Liver (tissue), 8 donors: ENCODE measurements at regions not wholly inside any gene's neighbourhood (a gene's known extent, or its start where the extent isn't known, plus 50 kb on each side); places are given as distances from the start of the nearest gene placed in this dataset.

Experiments used
- DNase-seq: peaks from one replicate; pipeline ENCODE4 v3.0.0-alpha.2; 2017; ENCODE audit warnings: low spot score
- H3K27ac ChIP-seq, 2 donors: one replicate each; pipeline ENCODE4 v1.7.0; 2013; ENCODE audit warnings: inconsistent platforms in 2 of 2, low read length in 2 of 2, control low read depth in 1 of 2, low read depth in 1 of 2, mild to moderate bottlenecking in 1 of 2
- H3K27me3 ChIP-seq, 4 donors: one replicate each; pipeline versions ENCODE4 v1.6.1 to v1.7.0; 2013; ENCODE audit warnings: low read length in 3 of 4, inconsistent platforms in 1 of 4, mild to moderate bottlenecking in 1 of 4, moderate library complexity in 1 of 4; ENCODE audit not compliant: control insufficient read depth in 4 of 4, insufficient read depth in 4 of 4
- H3K36me3 ChIP-seq, 4 donors: one replicate each; pipeline versions ENCODE4 v1.6.1 to v1.7.0; 2013; ENCODE audit warnings: low read length in 3 of 4, mild to moderate bottlenecking in 3 of 4, low read depth in 1 of 4, moderate library complexity in 1 of 4; ENCODE audit not compliant: control insufficient read depth in 4 of 4, insufficient read depth in 3 of 4
- H3K4me1 ChIP-seq, 4 donors: one replicate each; pipeline versions ENCODE4 v1.6.1 to v1.7.0; 2013; ENCODE audit warnings: low read length in 3 of 4, mild to moderate bottlenecking in 3 of 4, moderate library complexity in 1 of 4; ENCODE audit not compliant: control insufficient read depth in 4 of 4, insufficient read depth in 4 of 4
- H3K4me3 ChIP-seq, 3 donors: one replicate each; pipeline versions ENCODE4 v1.6.1 to v1.7.0; 2013; ENCODE audit warnings: low read length in 3 of 3, control low read depth in 1 of 3, low read depth in 1 of 3, mild to moderate bottlenecking in 1 of 3
- H3K9ac ChIP-seq, 2 donors: one replicate each; pipeline ENCODE4 v1.7.0; 2013; ENCODE audit warnings: low read length in 2 of 2, mild to moderate bottlenecking in 2 of 2, moderate library complexity in 2 of 2, control low read depth in 1 of 2, low read depth in 1 of 2
- H3K9me3 ChIP-seq, 4 donors: one replicate each; pipeline versions ENCODE4 v1.6.1 to v1.7.0; 2013; ENCODE audit warnings: low read length in 3 of 4; ENCODE audit not compliant: control insufficient read depth in 4 of 4
- FOXA2 ChIP-seq: IDR thresholded peaks from 2 replicates; pipeline ENCODE4 v1.6.1; 2016; ENCODE audit warnings: antibody characterized with exemption
- HNF4A ChIP-seq, 2 donors: conservative IDR thresholded peaks; 2 replicates each; pipeline ENCODE4 v1.6.1; 2016; ENCODE audit warnings: antibody characterized with exemption in 2 of 2, mild to moderate bottlenecking in 2 of 2
- HNF4G ChIP-seq: IDR thresholded peaks from 2 replicates; pipeline ENCODE4 v1.6.1; 2016; ENCODE audit warnings: antibody characterized with exemption
- NR2F2 ChIP-seq: IDR thresholded peaks from 2 replicates; pipeline ENCODE4 v1.6.1; 2016; ENCODE audit warnings: antibody characterized with exemption
- RAD21 ChIP-seq, 2 donors: IDR thresholded peaks; 2 replicates each; pipeline ENCODE4 v1.6.1; 2016; ENCODE audit warnings: antibody characterized with exemption in 2 of 2, mild to moderate bottlenecking in 2 of 2
- RXRA ChIP-seq, 2 donors: IDR thresholded peaks; 2 replicates each; pipeline ENCODE4 v1.6.1; 2017 to 2018; ENCODE audit warnings: antibody characterized with exemption in 2 of 2, mild to moderate bottlenecking in 1 of 2
- YY1 ChIP-seq: IDR thresholded peaks from 2 replicates; pipeline ENCODE4 v1.6.1; 2016; ENCODE audit warnings: antibody characterized with exemption, mild to moderate bottlenecking
- WGBS: extraction: QIAGEN DNeasy Blood & Tissue Kit; methylation state at CpG from one replicate; pipeline ENCODE4 v1.1.7; 2013; 5-methylcytosine and 5-hydroxymethylcytosine counted together
- TF ChIP-seq, protein P1 (sequence below): IDR thresholded peaks from 2 replicates; pipeline ENCODE4 v1.6.1; 2016; ENCODE audit warnings: antibody characterized with exemption
- TF ChIP-seq, protein P2 (sequence below): IDR thresholded peaks from 2 replicates; pipeline ENCODE4 v1.6.1; 2016; ENCODE audit warnings: antibody characterized with exemption
- TF ChIP-seq, protein P3 (sequence below): fragments of 150-350 bp; IDR thresholded peaks from 2 replicates; pipeline ENCODE4 v1.5.1; 2017; ENCODE audit warnings: improper control_type of control experiment, low read depth, low read length; ENCODE audit not compliant: missing input control
- TF ChIP-seq, protein P4 (sequence below): IDR thresholded peaks from 2 replicates; pipeline ENCODE4 v1.6.1; 2016; ENCODE audit warnings: antibody characterized with exemption, mild to moderate bottlenecking
- donor health status: healthy.
- donor health status: healthy.
- donor health status: healthy.
- donor health status: healthy.
- donor health status: healthy.

DNA sequence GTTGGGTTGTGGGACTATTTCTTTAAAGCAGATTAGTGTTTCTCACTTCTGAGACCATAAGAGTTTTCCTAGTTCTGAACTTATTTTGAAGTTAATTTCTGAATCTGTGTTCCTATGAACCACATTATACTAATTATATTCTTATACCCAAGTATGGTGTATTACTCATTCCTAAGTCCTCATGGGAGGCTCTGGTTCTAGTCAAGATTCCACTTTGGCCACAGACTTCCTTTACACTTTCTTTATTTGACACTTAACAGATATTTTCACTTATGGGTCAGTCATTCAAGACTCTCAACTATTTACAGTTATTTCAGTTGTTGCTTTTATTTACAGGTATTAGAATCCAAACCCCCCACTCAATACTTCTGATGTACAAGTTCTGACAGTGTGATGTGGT lies 937.2 kb upstream of the TYRP1 start:
- no peaks in the 10 kb centered on the region for H3K9me3 ChIP-seq
- no peak overlapping the region for H3K9ac ChIP-seq
- no peaks in the 10 kb centered on the region for H3K36me3 ChIP-seq
- TF ChIP-seq, protein P1, sequence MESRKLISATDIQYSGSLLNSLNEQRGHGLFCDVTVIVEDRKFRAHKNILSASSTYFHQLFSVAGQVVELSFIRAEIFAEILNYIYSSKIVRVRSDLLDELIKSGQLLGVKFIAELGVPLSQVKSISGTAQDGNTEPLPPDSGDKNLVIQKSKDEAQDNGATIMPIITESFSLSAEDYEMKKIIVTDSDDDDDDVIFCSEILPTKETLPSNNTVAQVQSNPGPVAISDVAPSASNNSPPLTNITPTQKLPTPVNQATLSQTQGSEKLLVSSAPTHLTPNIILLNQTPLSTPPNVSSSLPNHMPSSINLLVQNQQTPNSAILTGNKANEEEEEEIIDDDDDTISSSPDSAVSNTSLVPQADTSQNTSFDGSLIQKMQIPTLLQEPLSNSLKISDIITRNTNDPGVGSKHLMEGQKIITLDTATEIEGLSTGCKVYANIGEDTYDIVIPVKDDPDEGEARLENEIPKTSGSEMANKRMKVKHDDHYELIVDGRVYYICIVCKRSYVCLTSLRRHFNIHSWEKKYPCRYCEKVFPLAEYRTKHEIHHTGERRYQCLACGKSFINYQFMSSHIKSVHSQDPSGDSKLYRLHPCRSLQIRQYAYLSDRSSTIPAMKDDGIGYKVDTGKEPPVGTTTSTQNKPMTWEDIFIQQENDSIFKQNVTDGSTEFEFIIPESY = no peak
- no peak for TF ChIP-seq NR2F2
- TF ChIP-seq, protein P2, sequence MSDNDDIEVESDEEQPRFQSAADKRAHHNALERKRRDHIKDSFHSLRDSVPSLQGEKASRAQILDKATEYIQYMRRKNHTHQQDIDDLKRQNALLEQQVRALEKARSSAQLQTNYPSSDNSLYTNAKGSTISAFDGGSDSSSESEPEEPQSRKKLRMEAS = no peak
- no peak for TF ChIP-seq FOXA2
- no peak for TF ChIP-seq YY1
- TF ChIP-seq, protein P3, sequence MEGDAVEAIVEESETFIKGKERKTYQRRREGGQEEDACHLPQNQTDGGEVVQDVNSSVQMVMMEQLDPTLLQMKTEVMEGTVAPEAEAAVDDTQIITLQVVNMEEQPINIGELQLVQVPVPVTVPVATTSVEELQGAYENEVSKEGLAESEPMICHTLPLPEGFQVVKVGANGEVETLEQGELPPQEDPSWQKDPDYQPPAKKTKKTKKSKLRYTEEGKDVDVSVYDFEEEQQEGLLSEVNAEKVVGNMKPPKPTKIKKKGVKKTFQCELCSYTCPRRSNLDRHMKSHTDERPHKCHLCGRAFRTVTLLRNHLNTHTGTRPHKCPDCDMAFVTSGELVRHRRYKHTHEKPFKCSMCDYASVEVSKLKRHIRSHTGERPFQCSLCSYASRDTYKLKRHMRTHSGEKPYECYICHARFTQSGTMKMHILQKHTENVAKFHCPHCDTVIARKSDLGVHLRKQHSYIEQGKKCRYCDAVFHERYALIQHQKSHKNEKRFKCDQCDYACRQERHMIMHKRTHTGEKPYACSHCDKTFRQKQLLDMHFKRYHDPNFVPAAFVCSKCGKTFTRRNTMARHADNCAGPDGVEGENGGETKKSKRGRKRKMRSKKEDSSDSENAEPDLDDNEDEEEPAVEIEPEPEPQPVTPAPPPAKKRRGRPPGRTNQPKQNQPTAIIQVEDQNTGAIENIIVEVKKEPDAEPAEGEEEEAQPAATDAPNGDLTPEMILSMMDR = no peak
- TF ChIP-seq HNF4G = no peak
- no peak overlapping the region for H3K27ac ChIP-seq
- DNase-seq = no peak
- no peak overlapping the region for H3K4me3 ChIP-seq
- no peaks in the 10 kb centered on the region for H3K4me1 ChIP-seq
- no peaks in the 10 kb centered on the region for H3K27me3 ChIP-seq

DNA sequence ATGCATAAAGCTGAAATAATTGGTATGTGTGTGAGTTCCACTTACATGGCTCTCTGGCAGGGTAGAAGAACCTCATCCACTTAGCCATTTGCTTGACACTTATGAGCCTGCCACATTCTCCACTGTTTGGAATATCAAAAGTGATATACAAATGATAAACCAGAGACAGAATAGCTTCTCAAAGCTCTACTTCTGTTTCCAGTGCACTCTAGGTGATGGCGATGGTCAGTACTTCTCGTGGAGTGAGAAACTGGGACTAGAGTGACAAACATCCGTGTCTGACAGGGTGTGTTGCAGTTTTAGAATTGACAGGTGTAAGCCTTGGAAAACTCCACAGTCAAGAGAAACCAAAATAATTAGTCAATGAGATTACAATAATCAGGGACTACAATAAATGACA lies 935.8 kb upstream of the TYRP1 start:
- TF ChIP-seq, protein P1 = no peak
- TF ChIP-seq, protein P3 = no peak
- no peak for TF ChIP-seq HNF4A (conservative IDR thresholded peaks at IDR 0.05)
- H3K27ac ChIP-seq = no peak overlapping the region
- no peaks in the 10 kb centered on the region for H3K9me3 ChIP-seq
- DNase-seq = no peak
- H3K4me1 ChIP-seq = no peaks in the 10 kb centered on the region
- no peaks in the 10 kb centered on the region for H3K27me3 ChIP-seq
- 81% methylated on average over 3 of the region's 3 CpGs for WGBS
- no peaks in the 10 kb centered on the region for H3K36me3 ChIP-seq
- no peak overlapping the region for H3K9ac ChIP-seq
- H3K4me3 ChIP-seq = no peak overlapping the region

DNA sequence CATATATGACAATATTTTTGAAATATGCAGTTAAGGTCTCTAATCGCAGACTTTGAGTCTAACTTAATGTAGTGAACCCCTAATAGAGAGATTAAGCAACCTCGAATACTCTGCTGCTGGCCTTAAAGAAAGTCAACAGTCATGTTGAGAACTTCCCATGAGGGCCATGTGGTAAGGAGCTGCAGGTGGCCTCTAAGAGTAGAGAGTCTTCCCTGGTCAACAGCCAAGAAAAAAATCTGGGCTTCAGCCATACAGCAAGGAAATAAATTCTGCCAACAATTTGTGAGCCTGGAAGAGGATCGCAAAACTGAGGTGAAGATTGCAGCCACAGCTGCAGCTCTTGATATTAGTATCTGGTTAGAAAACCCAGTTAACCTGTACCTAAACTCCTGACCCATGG lies 935.2 kb upstream of the TYRP1 start:
- Histone ChIP-seq H3K27me3 (no peaks in the 10 kb centered on the region), H3K9me3 (no peaks in the 10 kb centered on the region), H3K4me1 (no peaks in the 10 kb centered on the region), H3K4me3 (no peak overlapping the region), H3K27ac (no peak overlapping the region), H3K36me3 (no peaks in the 10 kb centered on the region), H3K9ac (no peak overlapping the region)
- DNase-seq = no peak
- 82% methylated on average over 3 of the region's 3 CpGs for WGBS
- TF ChIP-seq, protein P1 = no peak
- TF ChIP-seq HNF4G = no peak
- TF ChIP-seq RXRA (IDR thresholded peaks at IDR 0.05) = no peak
- no peak for TF ChIP-seq FOXA2
- TF ChIP-seq, protein P4, sequence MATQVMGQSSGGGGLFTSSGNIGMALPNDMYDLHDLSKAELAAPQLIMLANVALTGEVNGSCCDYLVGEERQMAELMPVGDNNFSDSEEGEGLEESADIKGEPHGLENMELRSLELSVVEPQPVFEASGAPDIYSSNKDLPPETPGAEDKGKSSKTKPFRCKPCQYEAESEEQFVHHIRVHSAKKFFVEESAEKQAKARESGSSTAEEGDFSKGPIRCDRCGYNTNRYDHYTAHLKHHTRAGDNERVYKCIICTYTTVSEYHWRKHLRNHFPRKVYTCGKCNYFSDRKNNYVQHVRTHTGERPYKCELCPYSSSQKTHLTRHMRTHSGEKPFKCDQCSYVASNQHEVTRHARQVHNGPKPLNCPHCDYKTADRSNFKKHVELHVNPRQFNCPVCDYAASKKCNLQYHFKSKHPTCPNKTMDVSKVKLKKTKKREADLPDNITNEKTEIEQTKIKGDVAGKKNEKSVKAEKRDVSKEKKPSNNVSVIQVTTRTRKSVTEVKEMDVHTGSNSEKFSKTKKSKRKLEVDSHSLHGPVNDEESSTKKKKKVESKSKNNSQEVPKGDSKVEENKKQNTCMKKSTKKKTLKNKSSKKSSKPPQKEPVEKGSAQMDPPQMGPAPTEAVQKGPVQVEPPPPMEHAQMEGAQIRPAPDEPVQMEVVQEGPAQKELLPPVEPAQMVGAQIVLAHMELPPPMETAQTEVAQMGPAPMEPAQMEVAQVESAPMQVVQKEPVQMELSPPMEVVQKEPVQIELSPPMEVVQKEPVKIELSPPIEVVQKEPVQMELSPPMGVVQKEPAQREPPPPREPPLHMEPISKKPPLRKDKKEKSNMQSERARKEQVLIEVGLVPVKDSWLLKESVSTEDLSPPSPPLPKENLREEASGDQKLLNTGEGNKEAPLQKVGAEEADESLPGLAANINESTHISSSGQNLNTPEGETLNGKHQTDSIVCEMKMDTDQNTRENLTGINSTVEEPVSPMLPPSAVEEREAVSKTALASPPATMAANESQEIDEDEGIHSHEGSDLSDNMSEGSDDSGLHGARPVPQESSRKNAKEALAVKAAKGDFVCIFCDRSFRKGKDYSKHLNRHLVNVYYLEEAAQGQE = no peak
- no peak for TF ChIP-seq RAD21 (IDR thresholded peaks at IDR 0.05)
